Astrocyte of the spinal cord (primary cell): ENCODE measurements at regions not wholly inside any gene's neighbourhood (a gene's known extent, or its start where the extent isn't known, plus 50 kb on each side); places are given as distances from the start of the nearest gene placed in this dataset.

ENCODE experiments used
- DNase-seq: peaks from one replicate; pipeline ENCODE4 v3.0.0; 2011; ENCODE audit warnings: low read depth, low spot score
- H3K4me3 ChIP-seq: 2 replicates; pipeline ENCODE4 v1.5.1; 2011; ENCODE audit warnings: low read depth, mild to moderate bottlenecking, low read length, moderate library complexity
- in situ Hi-C: cut with HindIII; loops from 2 replicates; pipeline ENCODE4 v1.10.0; 2017; ENCODE audit warnings: low sequenced_read_pairs
- TF ChIP-seq, protein P1 (sequence below): IDR thresholded peaks from 2 replicates; pipeline ENCODE4 v1.5.1; 2012; ENCODE audit warnings: low read depth, mild to moderate bottlenecking, low read length, inconsistent platforms

GRCh38 chr9:92242260-92243136 is 51.0 kb downstream of the IARS1 start:
- in situ Hi-C loops, result no loop called here
- peak; percentile 93 for DNase-seq

GRCh38 chr9:92236915-92237314 is 56.6 kb downstream of the IARS1 start:
- no peak overlapping the region for H3K4me3 ChIP-seq
- DNase-seq, result no peak
- TF ChIP-seq, protein P1, sequence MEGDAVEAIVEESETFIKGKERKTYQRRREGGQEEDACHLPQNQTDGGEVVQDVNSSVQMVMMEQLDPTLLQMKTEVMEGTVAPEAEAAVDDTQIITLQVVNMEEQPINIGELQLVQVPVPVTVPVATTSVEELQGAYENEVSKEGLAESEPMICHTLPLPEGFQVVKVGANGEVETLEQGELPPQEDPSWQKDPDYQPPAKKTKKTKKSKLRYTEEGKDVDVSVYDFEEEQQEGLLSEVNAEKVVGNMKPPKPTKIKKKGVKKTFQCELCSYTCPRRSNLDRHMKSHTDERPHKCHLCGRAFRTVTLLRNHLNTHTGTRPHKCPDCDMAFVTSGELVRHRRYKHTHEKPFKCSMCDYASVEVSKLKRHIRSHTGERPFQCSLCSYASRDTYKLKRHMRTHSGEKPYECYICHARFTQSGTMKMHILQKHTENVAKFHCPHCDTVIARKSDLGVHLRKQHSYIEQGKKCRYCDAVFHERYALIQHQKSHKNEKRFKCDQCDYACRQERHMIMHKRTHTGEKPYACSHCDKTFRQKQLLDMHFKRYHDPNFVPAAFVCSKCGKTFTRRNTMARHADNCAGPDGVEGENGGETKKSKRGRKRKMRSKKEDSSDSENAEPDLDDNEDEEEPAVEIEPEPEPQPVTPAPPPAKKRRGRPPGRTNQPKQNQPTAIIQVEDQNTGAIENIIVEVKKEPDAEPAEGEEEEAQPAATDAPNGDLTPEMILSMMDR, result no peak
- in situ Hi-C loops, result no loop called here

More at GRCh38 chr9:92242260-92243136, 51.0 kb downstream of the IARS1 start:
- TF ChIP-seq, protein P1, result peak; percentile 54
- H3K4me3 ChIP-seq, result no peak overlapping the region

- TF ChIP-seq, protein P1, result no peak
- no peak for DNase-seq
- in situ Hi-C loops, result no loop called here
- H3K4me3 ChIP-seq, result no peak overlapping the region
These were observed 57.0 kb downstream of the IARS1 start for GRCh38 chr9:92236465-92236864.

DNA sequence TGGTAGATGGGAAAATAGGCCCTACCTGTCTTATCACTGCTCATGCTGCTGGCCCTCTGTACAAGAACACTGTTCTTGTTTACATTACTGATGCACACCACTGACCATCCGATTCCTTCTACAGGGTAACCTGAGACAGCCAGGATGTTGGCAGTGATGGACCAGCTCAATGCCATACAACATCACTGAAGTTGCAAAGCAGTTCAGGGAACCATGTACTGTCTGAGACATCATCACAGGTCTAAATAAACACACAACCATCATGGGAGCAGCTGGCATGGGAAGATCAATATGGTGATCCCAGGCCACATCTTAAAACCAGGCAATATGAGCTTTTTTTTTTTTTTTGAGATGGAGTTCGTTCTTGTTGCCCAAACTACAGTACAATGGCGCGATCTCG is 59.0 kb downstream of the IARS1 start:
- no peak for DNase-seq
- TF ChIP-seq, protein P1, result no peak
- H3K4me3 ChIP-seq, result no peak overlapping the region
- in situ Hi-C loops, result no loop called here

GRCh38 chr9:92232190-92232589 is 61.3 kb downstream of the IARS1 start:
- TF ChIP-seq, protein P1, result no peak
- no peak overlapping the region for H3K4me3 ChIP-seq
- in situ Hi-C loops, result no loop called here
- DNase-seq, result no peak

DNA sequence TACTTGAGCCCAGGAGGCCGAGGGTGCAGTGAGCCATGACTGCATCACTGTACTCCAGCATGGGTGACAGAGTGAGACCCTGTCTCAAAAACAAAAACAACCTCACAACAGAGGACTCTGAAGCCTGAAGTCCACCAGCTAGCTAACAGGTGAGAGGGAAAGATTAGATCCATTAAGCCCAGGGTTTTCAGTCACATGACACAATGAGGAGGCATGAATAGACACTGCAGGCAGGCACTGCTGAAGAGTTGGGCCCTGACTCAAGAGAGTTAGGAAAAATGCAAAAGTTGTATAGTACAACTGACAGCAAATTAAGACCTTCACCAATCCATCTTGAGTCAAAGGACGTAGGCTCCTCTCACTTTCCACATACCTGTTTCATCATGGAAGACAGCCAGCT is 64.9 kb downstream of the IARS1 start:
- H3K4me3 ChIP-seq, result no peak overlapping the region
- in situ Hi-C loops, result no loop called here
- no peak for DNase-seq
- TF ChIP-seq, protein P1, result no peak
